ENCODE measurements at regions not wholly inside any gene's neighbourhood (a gene's known extent, or its start where the extent isn't known, plus 50 kb on each side); places are given as distances from the start of the nearest gene placed in this dataset.

DNA sequence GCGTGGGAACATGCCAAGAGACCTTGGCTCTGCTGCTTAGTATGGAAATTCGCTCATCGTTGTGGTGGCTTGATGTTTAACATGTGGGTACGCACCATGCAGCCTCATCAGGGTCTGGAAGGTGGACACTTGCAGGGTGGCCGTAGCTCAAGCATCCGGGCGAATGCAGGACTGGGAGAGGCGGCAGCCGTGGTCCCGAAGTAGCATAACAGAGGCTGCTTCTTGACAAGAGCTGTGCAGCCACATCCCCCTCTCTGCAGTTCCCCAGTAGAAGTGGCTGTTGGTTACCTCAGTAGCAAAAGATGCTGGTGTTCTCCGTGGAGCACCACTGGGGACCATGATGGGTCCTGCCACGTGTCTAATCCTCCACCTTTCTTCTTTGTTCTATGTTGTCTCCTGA, 195.0 kb downstream of the THBS2 start:
- no peak overlapping the region for H3K27ac ChIP-seq
- no peaks in the 10 kb centered on the region for H3K36me3 ChIP-seq
- intact Hi-C loops (cut with DNase I) = no loop called here
- no peak overlapping the region for H3K4me3 ChIP-seq
- no peak for DNase-seq
- no peaks in the 10 kb centered on the region for H3K27me3 ChIP-seq
- no peaks in the 10 kb centered on the region for H3K9me3 ChIP-seq
- 89 to 92% methylated on average over 12 of the region's 12 CpGs for WGBS, 2 donors
- no peak for TF ChIP-seq POLR2A (IDR thresholded peaks at IDR 0.05)
- TF ChIP-seq, protein P1, sequence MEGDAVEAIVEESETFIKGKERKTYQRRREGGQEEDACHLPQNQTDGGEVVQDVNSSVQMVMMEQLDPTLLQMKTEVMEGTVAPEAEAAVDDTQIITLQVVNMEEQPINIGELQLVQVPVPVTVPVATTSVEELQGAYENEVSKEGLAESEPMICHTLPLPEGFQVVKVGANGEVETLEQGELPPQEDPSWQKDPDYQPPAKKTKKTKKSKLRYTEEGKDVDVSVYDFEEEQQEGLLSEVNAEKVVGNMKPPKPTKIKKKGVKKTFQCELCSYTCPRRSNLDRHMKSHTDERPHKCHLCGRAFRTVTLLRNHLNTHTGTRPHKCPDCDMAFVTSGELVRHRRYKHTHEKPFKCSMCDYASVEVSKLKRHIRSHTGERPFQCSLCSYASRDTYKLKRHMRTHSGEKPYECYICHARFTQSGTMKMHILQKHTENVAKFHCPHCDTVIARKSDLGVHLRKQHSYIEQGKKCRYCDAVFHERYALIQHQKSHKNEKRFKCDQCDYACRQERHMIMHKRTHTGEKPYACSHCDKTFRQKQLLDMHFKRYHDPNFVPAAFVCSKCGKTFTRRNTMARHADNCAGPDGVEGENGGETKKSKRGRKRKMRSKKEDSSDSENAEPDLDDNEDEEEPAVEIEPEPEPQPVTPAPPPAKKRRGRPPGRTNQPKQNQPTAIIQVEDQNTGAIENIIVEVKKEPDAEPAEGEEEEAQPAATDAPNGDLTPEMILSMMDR (IDR thresholded peaks at IDR 0.05) = no peak
- TF ChIP-seq POLR2AphosphoS5 (IDR thresholded peaks at IDR 0.05) = no peak
- no peak for TF ChIP-seq EP300 (IDR thresholded peaks at IDR 0.05)
- no peaks in the 10 kb centered on the region for H3K4me1 ChIP-seq

DNA sequence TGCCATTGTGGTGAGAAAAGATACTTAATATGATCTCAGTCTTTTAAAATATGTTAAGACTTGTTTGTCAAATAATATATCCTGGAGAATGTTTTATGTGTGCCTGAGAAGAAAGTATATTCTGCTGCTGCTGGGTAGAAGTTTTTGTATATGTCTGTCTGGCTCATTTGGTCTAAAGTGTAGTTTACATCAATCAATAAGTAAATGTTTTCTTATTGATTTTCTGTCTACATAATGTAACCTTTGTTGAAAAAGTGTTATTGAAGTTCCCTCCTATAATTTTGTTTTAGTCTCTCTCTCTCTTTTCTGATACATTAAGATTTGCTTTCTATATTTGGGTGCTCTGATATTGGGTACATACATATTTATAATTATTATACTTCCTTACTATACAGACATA, 201.2 kb downstream of the THBS2 start:
- Histone ChIP-seq H3K4me1 (no peaks in the 10 kb centered on the region), H3K27me3 (no peaks in the 10 kb centered on the region), H3K9me3 (no peaks in the 10 kb centered on the region), H3K36me3 (no peaks in the 10 kb centered on the region), H3K27ac (no peak overlapping the region), H3K4me3 (no peak overlapping the region)
- DNase-seq = no peak
- TF ChIP-seq EP300 (IDR thresholded peaks at IDR 0.05) (no peak), POLR2A (IDR thresholded peaks at IDR 0.05) (no peak), POLR2AphosphoS5 (IDR thresholded peaks at IDR 0.05) (no peak)
- TF ChIP-seq, protein P1 (IDR thresholded peaks at IDR 0.05) = no peak
- intact Hi-C loops (cut with DNase I) = no loop called here

DNA sequence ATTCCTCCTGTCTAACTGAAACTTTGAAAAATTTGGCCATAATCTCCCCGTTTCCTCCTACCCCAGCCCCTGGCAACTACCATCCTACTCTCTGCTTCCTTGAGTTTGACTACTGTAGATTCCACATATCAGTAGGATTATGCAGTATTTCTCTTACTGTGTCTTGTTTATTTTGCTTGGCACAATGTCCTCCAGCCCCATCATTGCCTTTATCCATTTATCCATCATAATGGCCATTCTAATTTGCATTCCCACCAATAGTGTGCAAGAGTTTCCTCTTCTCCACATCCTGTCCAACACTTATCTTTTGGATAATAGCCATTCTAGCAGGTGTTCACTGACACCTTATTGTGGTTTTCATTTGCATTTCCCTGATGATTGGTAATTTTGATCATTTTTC, 202.3 kb downstream of the THBS2 start:
- Histone ChIP-seq H3K36me3 (no peaks in the 10 kb centered on the region), H3K27ac (no peak overlapping the region), H3K4me3 (no peak overlapping the region), H3K9me3 (no peaks in the 10 kb centered on the region), H3K27me3 (no peaks in the 10 kb centered on the region), H3K4me1 (peaks cover 0 to 5% (median 0%) of the 10 kb centered on the region in 4 donors)
- no peak for DNase-seq
- WGBS, 2 donors = 74 to 80% methylated on average over 1 of the region's 1 CpG
- intact Hi-C loops (cut with DNase I) = no loop called here
- no peak for TF ChIP-seq POLR2A (IDR thresholded peaks at IDR 0.05)
- TF ChIP-seq, protein P1 (IDR thresholded peaks at IDR 0.05) = no peak
- no peak for TF ChIP-seq EP300 (IDR thresholded peaks at IDR 0.05)
- no peak for TF ChIP-seq POLR2AphosphoS5 (IDR thresholded peaks at IDR 0.05)

DNA sequence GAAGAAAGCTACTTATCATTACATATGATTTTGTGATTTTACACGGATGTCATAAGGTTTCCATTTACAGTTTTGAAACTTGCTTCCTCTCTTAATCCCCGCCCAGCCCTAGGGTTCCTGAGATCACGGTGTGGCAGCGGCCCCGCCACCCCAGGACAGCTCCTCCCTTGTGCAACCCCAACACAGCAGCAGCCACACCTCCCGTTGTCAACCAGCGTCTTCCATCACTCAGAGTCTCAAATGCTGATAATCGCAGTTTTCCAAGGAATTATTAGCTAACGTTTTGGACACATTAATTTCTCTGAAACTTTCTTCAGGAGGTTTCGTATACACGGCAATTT, 204.8 kb downstream of the THBS2 start:
- no peak overlapping the region for H3K27ac ChIP-seq
- peaks cover 0 to 10% (median 4%) of the 10 kb centered on the region in 4 donors for H3K4me1 ChIP-seq
- no peaks in the 10 kb centered on the region for H3K27me3 ChIP-seq
- TF ChIP-seq POLR2AphosphoS5 (IDR thresholded peaks at IDR 0.05) (no peak), POLR2A (IDR thresholded peaks at IDR 0.05) (no peak), EP300 (IDR thresholded peaks at IDR 0.05) (no peak)
- TF ChIP-seq, protein P1 (IDR thresholded peaks at IDR 0.05) = no peak
- no peaks in the 10 kb centered on the region for H3K36me3 ChIP-seq
- H3K9me3 ChIP-seq = no peaks in the 10 kb centered on the region
- H3K4me3 ChIP-seq = no peak overlapping the region
- intact Hi-C loops (cut with DNase I) = no loop called here
- no peak for DNase-seq
- 78% methylated on average over 11 of the region's 11 CpGs for WGBS, 2 donors

DNA sequence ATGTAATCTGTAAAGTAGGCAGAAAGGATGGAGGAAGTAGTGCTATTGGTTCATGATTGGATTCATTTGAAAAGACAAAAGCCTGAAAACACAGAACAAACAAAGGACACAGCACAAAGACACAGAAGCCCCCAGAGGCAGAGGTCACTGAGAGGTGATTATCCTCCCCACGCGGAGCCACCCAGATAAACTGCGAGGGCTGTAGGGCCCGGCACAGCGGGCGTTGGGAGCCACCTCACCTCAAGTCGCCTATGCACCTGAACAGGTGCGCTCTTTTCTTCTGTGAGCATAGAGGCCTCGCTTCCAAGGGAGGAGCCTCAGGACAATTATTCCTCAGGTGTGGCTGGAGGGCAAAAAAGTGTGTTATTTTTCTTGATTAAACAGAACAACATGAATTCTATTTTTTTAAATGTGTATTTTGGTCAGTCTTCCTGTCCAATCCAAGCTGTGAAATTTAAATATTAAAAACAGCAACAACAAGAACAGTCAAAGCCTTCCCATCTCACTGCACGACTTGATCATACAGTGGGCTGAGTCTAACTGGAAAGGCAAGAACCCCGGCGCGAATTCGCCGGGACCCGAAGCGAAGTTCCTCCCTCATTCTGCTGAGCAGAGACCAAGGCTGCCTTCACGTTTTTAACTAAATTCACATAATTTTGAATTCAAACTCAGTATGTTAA, 205.3 kb downstream of the THBS2 start:
- Histone ChIP-seq H3K27me3 (no peaks in the 10 kb centered on the region), H3K9me3 (no peaks in the 10 kb centered on the region), H3K27ac (no peak overlapping the region), H3K36me3 (no peaks in the 10 kb centered on the region), H3K4me3 (no peak overlapping the region), H3K4me1 (peaks cover 0 to 10% (median 4%) of the 10 kb centered on the region in 4 donors)
- no peak for DNase-seq
- WGBS, 2 donors = 89 to 93% methylated on average over 18 of the region's 18 CpGs
- TF ChIP-seq EP300 (IDR thresholded peaks at IDR 0.05) = no peak
- TF ChIP-seq POLR2AphosphoS5 (IDR thresholded peaks at IDR 0.05) = no peak
- TF ChIP-seq, protein P1 (IDR thresholded peaks at IDR 0.05) = no peak
- no peak for TF ChIP-seq POLR2A (IDR thresholded peaks at IDR 0.05)
- intact Hi-C loops (cut with DNase I) = no loop called here
